ENCODE measurements at regions not wholly inside any gene's neighbourhood (a gene's known extent, or its start where the extent isn't known, plus 50 kb on each side); places are given as distances from the start of the nearest gene placed in this dataset.
"Not testable (repeated sequence)": the region's sequence is repeated elsewhere in the genome, so short reads cannot be mapped to it uniquely, and the experiment has no call there.

DNA sequence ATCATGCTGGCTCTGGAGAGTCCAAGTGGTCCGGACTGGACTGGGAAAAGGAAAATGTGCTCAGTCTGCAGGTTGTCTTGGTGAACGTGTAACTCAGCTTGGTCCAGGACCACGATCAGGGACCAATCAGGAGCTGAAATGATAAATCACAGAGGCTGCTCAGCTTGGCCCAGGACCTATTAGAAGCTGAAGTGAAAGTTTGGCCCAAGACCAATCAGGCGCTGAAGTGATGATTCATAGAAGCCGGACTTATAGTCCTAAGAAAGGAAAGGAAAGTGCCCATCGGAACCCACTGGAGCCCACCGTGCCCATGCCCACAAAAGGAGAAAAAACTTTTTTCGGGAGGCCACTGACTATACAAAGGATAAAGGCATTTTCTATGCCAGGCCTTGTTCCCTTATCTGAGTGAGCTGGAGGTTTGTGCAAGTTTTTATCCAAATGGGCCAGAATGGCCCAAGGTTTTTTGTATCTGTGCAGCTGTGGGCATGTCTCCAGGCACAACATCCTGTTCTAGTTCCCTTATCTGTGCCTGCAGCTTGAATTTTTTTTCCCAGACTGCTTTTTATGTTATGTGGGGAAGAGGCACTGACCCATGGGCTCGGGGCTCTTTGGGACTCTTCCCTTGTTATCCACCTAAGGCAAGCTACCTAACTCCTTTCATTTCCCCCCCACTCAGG, 194.4 kb downstream of the FAM133A start:
- Histone ChIP-seq H3K27ac (no peak overlapping the region), H3K27me3 (no peaks in the 10 kb centered on the region), H3K9me3 (no peaks in the 10 kb centered on the region), H3K4me1 (no peaks in the 10 kb centered on the region), H3K4me3 (no peak overlapping the region), H3K36me3 (no peaks in the 10 kb centered on the region)
- DNase-seq (ENCODE audit: low spot score), result no peak
- TF ChIP-seq, protein P1, sequence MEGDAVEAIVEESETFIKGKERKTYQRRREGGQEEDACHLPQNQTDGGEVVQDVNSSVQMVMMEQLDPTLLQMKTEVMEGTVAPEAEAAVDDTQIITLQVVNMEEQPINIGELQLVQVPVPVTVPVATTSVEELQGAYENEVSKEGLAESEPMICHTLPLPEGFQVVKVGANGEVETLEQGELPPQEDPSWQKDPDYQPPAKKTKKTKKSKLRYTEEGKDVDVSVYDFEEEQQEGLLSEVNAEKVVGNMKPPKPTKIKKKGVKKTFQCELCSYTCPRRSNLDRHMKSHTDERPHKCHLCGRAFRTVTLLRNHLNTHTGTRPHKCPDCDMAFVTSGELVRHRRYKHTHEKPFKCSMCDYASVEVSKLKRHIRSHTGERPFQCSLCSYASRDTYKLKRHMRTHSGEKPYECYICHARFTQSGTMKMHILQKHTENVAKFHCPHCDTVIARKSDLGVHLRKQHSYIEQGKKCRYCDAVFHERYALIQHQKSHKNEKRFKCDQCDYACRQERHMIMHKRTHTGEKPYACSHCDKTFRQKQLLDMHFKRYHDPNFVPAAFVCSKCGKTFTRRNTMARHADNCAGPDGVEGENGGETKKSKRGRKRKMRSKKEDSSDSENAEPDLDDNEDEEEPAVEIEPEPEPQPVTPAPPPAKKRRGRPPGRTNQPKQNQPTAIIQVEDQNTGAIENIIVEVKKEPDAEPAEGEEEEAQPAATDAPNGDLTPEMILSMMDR (IDR thresholded peaks at IDR 0.05), result no peak

DNA sequence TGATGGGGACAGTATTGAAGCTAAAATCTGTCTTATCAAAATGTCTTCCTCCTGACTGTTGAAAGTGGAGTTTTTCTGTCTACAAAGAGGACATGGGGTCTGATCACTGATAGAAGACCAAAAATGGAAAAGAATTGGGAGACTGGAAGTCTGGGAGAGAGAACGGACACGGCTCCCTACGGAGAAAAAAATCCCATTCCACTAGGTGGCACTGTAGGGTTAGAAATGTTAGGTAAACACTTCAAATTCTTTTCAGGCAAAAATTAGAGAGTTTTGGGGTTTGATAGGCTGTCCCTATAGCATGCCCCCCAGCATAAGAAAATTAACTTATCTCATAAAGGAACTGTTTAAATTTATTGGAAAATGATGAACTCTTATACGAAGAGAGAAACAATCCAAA, 200.5 kb downstream of the FAM133A start:
- H3K27ac ChIP-seq, result no peak overlapping the region
- H3K4me3 ChIP-seq, result no peak overlapping the region
- no peak for DNase-seq (ENCODE audit: low spot score)
- TF ChIP-seq, protein P1 (IDR thresholded peaks at IDR 0.05), result peak in 1 of 2 donors; percentile 54
- H3K36me3 ChIP-seq, result no peaks in the 10 kb centered on the region
- peaks cover 0 to 25% of the 10 kb centered on the region in 2 donors for H3K9me3 ChIP-seq
- no peaks in the 10 kb centered on the region for H3K27me3 ChIP-seq
- H3K4me1 ChIP-seq, result no peaks in the 10 kb centered on the region

DNA sequence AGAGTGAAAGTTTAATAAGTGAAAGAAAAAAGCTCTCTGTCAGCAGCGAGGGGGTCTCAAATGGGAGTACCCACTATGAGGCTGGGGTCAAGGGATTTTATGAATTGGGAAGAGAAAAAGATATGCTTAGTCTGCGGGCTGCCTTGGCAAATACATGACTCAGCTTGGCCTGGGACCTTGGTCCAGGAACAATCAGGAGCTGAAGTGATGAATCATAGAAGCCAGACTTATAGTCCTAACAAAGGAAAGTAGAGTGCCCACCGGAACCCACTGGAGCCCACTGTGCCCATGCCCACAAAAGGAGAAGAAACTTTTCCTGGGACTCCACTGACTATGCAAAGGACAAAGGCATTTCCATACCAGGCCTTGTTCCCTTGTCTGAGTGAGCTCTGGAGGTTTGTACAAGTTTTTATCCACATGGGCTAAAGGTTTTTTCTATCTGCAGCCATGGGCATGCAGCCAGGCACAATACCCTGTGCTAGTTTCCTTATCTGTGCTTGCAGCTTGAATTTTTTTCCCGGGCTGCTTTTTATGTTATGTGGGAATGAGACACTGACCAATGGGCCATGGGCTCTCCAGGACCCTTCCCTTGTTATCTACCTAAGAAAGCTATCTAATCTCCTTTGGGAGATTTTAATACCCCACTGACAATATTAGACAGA, 201.7 kb downstream of the FAM133A start:
- no peaks in the 10 kb centered on the region for H3K4me1 ChIP-seq
- peaks cover 0 to 25% of the 10 kb centered on the region in 2 donors for H3K9me3 ChIP-seq
- no peaks in the 10 kb centered on the region for H3K36me3 ChIP-seq
- H3K27me3 ChIP-seq, result no peaks in the 10 kb centered on the region
- no peak overlapping the region for H3K27ac ChIP-seq
- no peak overlapping the region for H3K4me3 ChIP-seq
- TF ChIP-seq, protein P1 (IDR thresholded peaks at IDR 0.05), result no peak
- no peak for DNase-seq (ENCODE audit: low spot score)

DNA sequence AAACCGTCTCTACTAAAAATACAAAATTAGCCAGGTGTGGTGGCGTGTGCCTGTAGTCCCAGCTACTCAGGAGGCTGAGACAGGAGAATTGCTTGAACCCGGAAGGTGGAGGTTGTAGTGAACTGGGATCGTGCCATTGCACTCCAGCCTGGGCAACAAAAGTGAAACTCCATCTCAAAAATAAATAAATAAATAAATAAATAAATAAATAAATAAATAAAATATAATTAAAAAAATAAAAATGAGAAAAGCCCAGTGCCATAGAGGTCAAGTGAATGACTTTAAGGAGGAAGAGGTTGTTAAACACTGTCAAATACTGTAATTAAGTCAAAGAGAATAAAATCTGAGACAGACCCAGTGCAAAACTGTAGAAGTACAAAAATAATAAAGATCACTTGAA, 247.0 kb downstream of the FAM133A start:
- not testable (repeated sequence) for H3K27me3 ChIP-seq; H3K4me1 ChIP-seq; H3K9me3 ChIP-seq; H3K27ac ChIP-seq; DNase-seq (ENCODE audit: low spot score); H3K4me3 ChIP-seq; H3K36me3 ChIP-seq

DNA sequence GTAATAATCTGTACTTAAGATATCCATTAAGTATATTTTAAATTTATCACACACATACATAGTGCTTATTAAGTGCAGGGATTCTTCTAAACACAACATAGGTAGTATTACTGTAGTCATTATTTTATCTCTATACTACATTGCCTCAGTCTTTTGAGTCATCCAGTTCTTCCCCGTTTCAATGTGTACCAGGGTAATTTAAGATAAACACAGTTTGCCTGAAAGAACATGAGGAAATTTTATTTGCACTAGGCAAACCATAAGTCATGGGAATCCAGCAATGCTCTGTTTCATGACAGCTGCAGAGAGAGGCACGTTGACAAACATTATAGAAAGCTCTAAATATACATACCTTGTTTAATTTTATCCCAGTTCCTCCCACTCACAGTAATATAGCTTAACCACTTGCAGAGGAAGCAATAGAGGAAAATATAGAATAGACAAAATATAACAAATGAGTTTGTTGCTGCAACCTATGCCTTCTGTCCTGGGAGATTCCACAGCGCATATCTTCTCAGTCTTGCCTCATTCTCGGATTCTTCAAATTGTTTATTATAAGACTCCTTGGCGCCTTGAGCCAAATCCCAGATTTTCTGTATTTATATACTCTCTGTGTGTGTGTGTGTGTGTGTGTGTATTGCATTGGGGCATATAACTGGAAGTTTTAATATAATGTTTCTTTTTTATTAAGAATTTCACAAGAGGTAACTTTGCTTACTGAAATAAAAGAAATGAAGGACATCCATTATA, 258.6 kb downstream of the FAM133A start:
- no peaks in the 10 kb centered on the region for H3K9me3 ChIP-seq
- DNase-seq (ENCODE audit: low spot score), result no peak
- no peak overlapping the region for H3K4me3 ChIP-seq
- H3K36me3 ChIP-seq, result no peaks in the 10 kb centered on the region
- TF ChIP-seq, protein P1 (IDR thresholded peaks at IDR 0.05), result no peak
- H3K27me3 ChIP-seq, result no peaks in the 10 kb centered on the region
- no peak overlapping the region for H3K27ac ChIP-seq
- H3K4me1 ChIP-seq, result no peaks in the 10 kb centered on the region

DNA sequence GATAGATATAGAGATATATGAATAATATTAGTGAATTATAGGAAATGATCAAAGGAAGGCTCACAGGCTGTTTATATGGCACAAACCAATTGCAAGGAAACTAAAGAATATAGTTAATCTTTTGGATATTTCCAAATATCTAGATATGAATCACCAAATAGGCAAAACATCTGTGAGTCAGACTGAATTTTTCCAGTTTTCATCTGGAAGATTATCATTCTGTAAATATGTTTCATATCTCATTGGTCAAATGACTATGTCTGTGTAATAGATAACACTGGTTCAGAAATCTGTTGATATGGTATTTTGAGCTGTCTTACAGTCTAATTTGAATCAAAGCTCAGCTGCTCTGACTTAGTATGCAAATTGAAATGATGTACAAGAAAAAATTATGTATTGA, 303.6 kb downstream of the FAM133A start:
- Histone ChIP-seq H3K27ac (no peak overlapping the region), H3K4me3 (no peak overlapping the region), H3K4me1 (no peaks in the 10 kb centered on the region), H3K36me3 (no peaks in the 10 kb centered on the region), H3K9me3 (peaks cover 0 to 14% of the 10 kb centered on the region in 2 donors), H3K27me3 (no peaks in the 10 kb centered on the region)
- TF ChIP-seq, protein P1 (IDR thresholded peaks at IDR 0.05), result no peak
- no peak for DNase-seq (ENCODE audit: low spot score)

Data from right atrium auricular region (tissue), 2 donors.